EL (cell line): ENCODE measurements at regions not wholly inside any gene's neighbourhood (a gene's known extent, or its start where the extent isn't known, plus 50 kb on each side); places are given as distances from the start of the nearest gene placed in this dataset.
"Not testable (repeated sequence)": the region's sequence is repeated elsewhere in the genome, so short reads cannot be mapped to it uniquely, and the experiment has no call there.

Experiments
- DNase-seq: peaks from one replicate; pipeline ENCODE4 v3.0.0-alpha.2; 2016

- no peak for DNase-seq
Measured at GRCh38 chr12:116361414-116362223, 84.1 kb upstream of the MED13L start.

- DNase-seq: no peak
Measured at GRCh38 chr12:116365114-116365513, 87.6 kb upstream of the MED13L start.

GRCh38 chr12:116365606-116366455 is 88.3 kb upstream of the MED13L start:
- no peak for DNase-seq

- no peak for DNase-seq
Measured at GRCh38 chr12:116366456-116366776, 88.9 kb upstream of the MED13L start.

- DNase-seq: no peak
Measured at GRCh38 chr12:116366824-116367223, 89.3 kb upstream of the MED13L start.

GRCh38 chr12:116368196-116369194 is 91.0 kb upstream of the MED13L start:
- no peak for DNase-seq

- peak; percentile 94 for DNase-seq
Measured at GRCh38 chr12:116370004-116370404, 92.5 kb upstream of the MED13L start.

GRCh38 chr12:116370886-116371580 is 93.5 kb upstream of the MED13L start:
- DNase-seq: peak; percentile 49

- no peak for DNase-seq
Measured at GRCh38 chr12:116372815-116373214, 95.3 kb upstream of the MED13L start.

GRCh38 chr12:116373572-116374206 is 96.2 kb upstream of the MED13L start:
- no peak for DNase-seq

- DNase-seq: no peak
Measured at GRCh38 chr12:116374207-116374606, 96.7 kb upstream of the MED13L start.

GRCh38 chr12:116375278-116375842 is 97.9 kb upstream of the MED13L start:
- DNase-seq: no peak

- peak; percentile 82 for DNase-seq
Measured at GRCh38 chr12:116376354-116377193, 99.1 kb upstream of the MED13L start.

GRCh38 chr12:116377194-116377571 is 99.7 kb upstream of the MED13L start:
- DNase-seq: not testable (repeated sequence)

- no peak for DNase-seq
Measured at GRCh38 chr12:116378002-116378401, 100.5 kb upstream of the MED13L start.

GRCh38 chr12:116380108-116380507 is 102.6 kb upstream of the MED13L start:
- no peak for DNase-seq

GRCh38 chr12:116380740-116381139 is 103.2 kb upstream of the MED13L start:
- DNase-seq: peak; percentile 15

GRCh38 chr12:116381240-116381743 is 103.8 kb upstream of the MED13L start:
- DNase-seq: no peak

GRCh38 chr12:116381744-116382685 is 104.5 kb upstream of the MED13L start:
- peak; percentile 98 for DNase-seq
